K562 (cell line): ENCODE measurements at regions not wholly inside any gene's neighbourhood (a gene's known extent, or its start where the extent isn't known, plus 50 kb on each side); places are given as distances from the start of the nearest gene placed in this dataset.

Experiments used
- ATAC-seq: fragments of 200-7000 bp; cut with Tn5 transposase; 3 replicates; pipeline ENCODE4 v1.9.1; 2020; ENCODE audit warnings: moderate library complexity
- BruUV-seq: library from RNA; stranded (reverse); fragments of 400-500 nt; replicated peaks from 2 replicates; lab custom pipeline; 2021; lab: Mats Ljungman, UMichigan
- CTCF ChIA-PET: fragments of 300-600 bp; formaldehyde crosslinking; extraction: SDS; loops from one replicate; lab custom pipeline; 2021; ENCODE audit warnings: low intra/inter-chr PET ratio; lab: Yijun Ruan, JAX
- POLR2A ChIA-PET: fragments of 300-600, 350-650 bp; sonication (Branson Sonifier 250); formaldehyde crosslinking; extraction: SDS; loops from one replicate; lab custom pipeline; 2021; ENCODE audit warnings: antibody characterized with exemption, inconsistent platforms; lab: Yijun Ruan, JAX
- DNase-seq, 4 experiments: peaks; one replicate each; pipeline versions ENCODE4 v3.0.0 to v3.0.0-alpha.2; 2011 to 2018; ENCODE audit warnings: low spot score in 3 of 4, mixed read lengths in 3 of 4; ENCODE audit errors: extremely low read depth in 1 of 4
- FAIRE-seq: peaks from 2 replicates; lab custom pipeline; 2011; peaks lifted over from hg19 to GRCh38; lab: Jason Lieb, UNC
- H2AFZ ChIP-seq: 2 replicates; pipeline ENCODE4 v1.6.0; 2011; ENCODE audit warnings: low read depth, low read length, control low read depth, inconsistent platforms
- H3K27ac ChIP-seq: fragments of 200-600 bp; 3 replicates; pipeline ENCODE4 v1.8.0; 2011; ENCODE audit warnings: low read depth, mild to moderate bottlenecking, control low read depth, inconsistent platforms, low read length, moderate library complexity, mixed read lengths; ENCODE audit errors: extremely low read depth
- H3K27me3 ChIP-seq, 2 experiments: fragments of 300-600 bp in 1 of 2; 2 replicates in 1 of 2; 3 replicates in 1 of 2; pipeline versions ENCODE4 v1.6.0 to v1.8.0; 2011; ENCODE audit warnings: inconsistent platforms in 2 of 2, low read length in 2 of 2, mild to moderate bottlenecking in 1 of 2, mixed read lengths in 1 of 2, moderate library complexity in 1 of 2; ENCODE audit not compliant: control insufficient read depth in 2 of 2, insufficient read depth in 2 of 2
- H3K36me3 ChIP-seq: fragments of 300-600 bp; 3 replicates; pipeline ENCODE4 v1.8.0; 2011; ENCODE audit warnings: mild to moderate bottlenecking, low read length, inconsistent platforms; ENCODE audit not compliant: control insufficient read depth, insufficient read depth
- H3K4me1 ChIP-seq, 2 experiments: fragments of 200-600 bp in 1 of 2; replicated peaks in 1 of 2; 2 replicates in 1 of 2; 3 replicates in 1 of 2; pipeline versions ENCODE4 v1.5.1 to v1.8.0; 2011; ENCODE audit warnings: inconsistent platforms in 2 of 2, low read length in 2 of 2, mild to moderate bottlenecking in 1 of 2, mixed read lengths in 1 of 2, moderate library complexity in 1 of 2; ENCODE audit not compliant: control insufficient read depth in 2 of 2, insufficient read depth in 2 of 2
- H3K4me2 ChIP-seq: 2 replicates; pipeline ENCODE4 v1.6.1; 2011; ENCODE audit warnings: low read length, control low read depth, inconsistent platforms, mixed read lengths; ENCODE audit not compliant: insufficient read depth
- H3K4me3 ChIP-seq: fragments of 200-600 bp; sonication (generic), shearing (Covaris generic); 2 replicates; pipeline ENCODE4 v1.5.1; 2016; ENCODE audit warnings: control low read depth, inconsistent platforms
- H3K79me2 ChIP-seq: fragments of 200-600 bp; 3 replicates; pipeline ENCODE4 v1.8.0; 2011; ENCODE audit warnings: low read length, inconsistent platforms; ENCODE audit not compliant: control insufficient read depth, insufficient read depth
- H3K9ac ChIP-seq, 2 experiments: 2 replicates each; pipeline versions ENCODE4 v1.6.0 to v1.6.1; 2011; ENCODE audit warnings: low read depth in 2 of 2, low read length in 2 of 2, control low read depth in 1 of 2, inconsistent platforms in 1 of 2, mild to moderate bottlenecking in 1 of 2, mixed read lengths in 1 of 2; ENCODE audit not compliant: insufficient read depth in 1 of 2
- H3K9me1 ChIP-seq: one replicate; pipeline ENCODE4 v1.6.0; 2011; ENCODE audit warnings: inconsistent platforms, mild to moderate bottlenecking, low read length, moderate library complexity; ENCODE audit not compliant: control insufficient read depth, insufficient read depth
- H3K9me3 ChIP-seq: replicated peaks from 2 replicates; pipeline ENCODE4 v1.5.1; 2011; ENCODE audit warnings: low read depth, low read length, inconsistent platforms; ENCODE audit not compliant: control insufficient read depth, insufficient read depth
- H4K20me1 ChIP-seq: replicated peaks from 2 replicates; pipeline ENCODE4 v1.6.1; 2011; ENCODE audit warnings: low read length, inconsistent platforms, mixed read lengths; ENCODE audit not compliant: control insufficient read depth, insufficient read depth
- CBFA2T3 ChIP-seq: fragments of 450-650 bp; IDR thresholded peaks from 2 replicates; pipeline ENCODE4 v1.6.1; 2017
- CTCF ChIP-seq, 3 experiments: IDR thresholded peaks in 2 of 3; conservative IDR thresholded peaks in 1 of 3; 2 replicates each; pipeline ENCODE4 v1.5.1; 2011 to 2012; ENCODE audit warnings: low read length in 3 of 3, mild to moderate bottlenecking in 3 of 3, control low read depth in 2 of 3, improper control_type of control experiment in 1 of 3, inconsistent platforms in 1 of 3, low read depth in 1 of 3, mixed read lengths in 1 of 3, moderate library complexity in 1 of 3; ENCODE audit not compliant: insufficient read depth in 2 of 3
- KAT2B ChIP-seq: IDR thresholded peaks from one replicate; pipeline ENCODE4 v1.6.1; 2012; ENCODE audit warnings: low read depth, mild to moderate bottlenecking, control low read depth, inconsistent platforms, low read length, moderate library complexity
- REST ChIP-seq, 2 experiments: fragments of 450-650 bp; formaldehyde crosslinking in 1 of 2; IDR thresholded peaks; 2 replicates each; pipeline versions ENCODE4 v1.4.0 to v1.6.1; 2014 to 2020; ENCODE audit warnings: mild to moderate bottlenecking in 2 of 2, borderline replicate concordance in 1 of 2, low read depth in 1 of 2
- SOX6 ChIP-seq: fragments of 450-650 bp; IDR thresholded peaks from 2 replicates; pipeline ENCODE4 v1.6.1; 2014; ENCODE audit warnings: mild to moderate bottlenecking
- ZFP1 ChIP-seq: fragments of 450-650 bp; formaldehyde crosslinking; IDR thresholded peaks from 2 replicates; pipeline ENCODE4 v1.4.0; 2020; ENCODE audit warnings: mild to moderate bottlenecking, mixed read lengths
- ZNF609 ChIP-seq: sonication (generic); formaldehyde crosslinking; IDR thresholded peaks from 2 replicates; pipeline ENCODE4 v1.8.1; 2023; ENCODE audit warnings: missing genetic modification reagents, mild to moderate bottlenecking, borderline replicate concordance
- WGBS: fragments of 100-300 bp; shearing (Covaris generic); methylation state at CpG from one replicate; pipeline ENCODE4 v1.1.6; 2016; ENCODE audit warnings: low coverage, mixed read lengths; ENCODE audit not compliant: insufficient coverage; ENCODE audit errors: missing lambda C conversion rate; 5-methylcytosine and 5-hydroxymethylcytosine counted together
- in situ Hi-C: fragments of 300-500 bp; cut with MboI; formaldehyde crosslinking; loops from 4 replicates; pipeline ENCODE4 v1.15.0; 2018; ENCODE audit warnings: inconsistent platforms, mixed read lengths
- intact Hi-C: fragments of 100-400 bp; cut with micrococcal nuclease; formaldehyde crosslinking; loops from 2 replicates; pipeline ENCODE4 v1.14.2; 2022

GRCh38 chr7:121449329-121449728, 53.2 kb upstream of the FAM3C start:
- Histone ChIP-seq H2AFZ (no peak overlapping the region), H3K36me3 (no peaks in the 10 kb centered on the region), H3K79me2 (no peaks in the 10 kb centered on the region), H3K9me1 (no peaks in the 10 kb centered on the region), H4K20me1 (no peaks in the 10 kb centered on the region), H3K4me3 (no peak overlapping the region), H3K9me3 (no peaks in the 10 kb centered on the region), H3K9ac (no peak overlapping the region), H3K4me2 (no peak overlapping the region), H3K27me3 (peaks cover 0 to 6% of the 10 kb centered on the region in 2 experiments; a peak in 1 of 5 replicates), H3K4me1 (no peaks in the 10 kb centered on the region), H3K27ac (no peak overlapping the region)
- no peak for DNase-seq
- POLR2A ChIA-PET = interaction anchor here (1.1 to 1.8 kb wide), 2 partner anchors 11 to 53 kb away, joined by 3 to 5 read pairs; partner anchors contain the start of gene FAM3C
- 4% methylated on average over 3 of the region's 3 CpGs for WGBS
- no peak for FAIRE-seq
- peak; percentile 66 for ATAC-seq
- intact Hi-C loops = no loop called here
- no TSS peak for BruUV-seq
- in situ Hi-C loops = no loop called here
- CTCF ChIA-PET = no interaction called here
- TF ChIP-seq CTCF (IDR thresholded peaks at IDR 0.05 in 2 of 3, conservative IDR thresholded peaks at IDR 0.05 in 1 of 3; ENCODE audit: insufficient read depth in 2 of 3, low read depth in 1 of 3, low read length in 3 of 3) = peak in 1 of 3 experiments; percentile 19; a peak in 1 of 6 replicates
- 0 out of 2 replicates have a peak, but pooled peaks have one; percentile 15 for TF ChIP-seq REST (IDR thresholded peaks at IDR 0.05; ENCODE audit: borderline replicate concordance)
- TF ChIP-seq REST (CRISPR knock-in tag; IDR thresholded peaks at IDR 0.05; ENCODE audit: low read depth) = no peak
- no peak for TF ChIP-seq ZFP1 (CRISPR knock-in tag)
- no peak for TF ChIP-seq ZNF609 (CRISPR knock-in tag)
- TF ChIP-seq CBFA2T3 = 0 out of 2 replicates have a peak, but pooled peaks have one; percentile 17
- no peak for TF ChIP-seq KAT2B
- peak; percentile 20; the same call in 1 of the 2 replicates for TF ChIP-seq SOX6
